Ascending aorta (tissue), 2 donors: ENCODE measurements at regions not wholly inside any gene's neighbourhood (a gene's known extent, or its start where the extent isn't known, plus 50 kb on each side); places are given as distances from the start of the nearest gene placed in this dataset.
A peak's percentile ranks its signal among the peaks of the same experiment; 100 is the strongest.
"Not testable (repeated sequence)": the region's sequence is repeated elsewhere in the genome, so short reads cannot be mapped to it uniquely, and the experiment has no call there.

Source experiments
- DNase-seq, 2 donors: peaks; one replicate each; pipeline ENCODE4 v3.0.0-alpha.2; 2019; ENCODE audit warnings: low spot score in 2 of 2
- H3K27ac ChIP-seq, 2 donors: fragments of 200-600 bp; sonication (generic); one replicate each; pipeline ENCODE4 v1.5.1; 2016 to 2017; ENCODE audit warnings: mild to moderate bottlenecking in 1 of 2
- H3K27me3 ChIP-seq: fragments of 200-600 bp; sonication (generic); one replicate; pipeline ENCODE4 v1.5.1; 2017
- H3K36me3 ChIP-seq, 2 donors: fragments of 200-600 bp; sonication (generic); one replicate each; pipeline ENCODE4 v1.5.1; 2016
- H3K4me1 ChIP-seq, 2 donors: fragments of 200-600 bp; sonication (generic); one replicate each; pipeline ENCODE4 v1.5.1; 2016 to 2017; ENCODE audit warnings: mild to moderate bottlenecking in 1 of 2
- H3K4me3 ChIP-seq, 2 donors: fragments of 200-600 bp; sonication (generic); one replicate each; pipeline ENCODE4 v1.5.1; 2016 to 2017; ENCODE audit warnings: mild to moderate bottlenecking in 1 of 2
- H3K9me3 ChIP-seq, 2 donors: fragments of 200-600 bp; sonication (generic); one replicate each; pipeline ENCODE4 v1.5.1; 2016
- intact Hi-C: fragments of 100-400 bp; cut with DNase I; formaldehyde crosslinking; loops from one replicate; pipeline ENCODE4 v1.15.1; 2023
- TF ChIP-seq, protein P1 (sequence below), 3 experiments: fragments of 200-600 bp in 2 of 3; fragments of 450-650 bp in 1 of 3; sonication (generic) in 2 of 3; IDR thresholded peaks; one replicate each; pipeline ENCODE4 v1.5.1; 2016 to 2019; ENCODE audit warnings: antibody characterized with exemption in 3 of 3, mild to moderate bottlenecking in 1 of 3, moderate library complexity in 1 of 3

DNA sequence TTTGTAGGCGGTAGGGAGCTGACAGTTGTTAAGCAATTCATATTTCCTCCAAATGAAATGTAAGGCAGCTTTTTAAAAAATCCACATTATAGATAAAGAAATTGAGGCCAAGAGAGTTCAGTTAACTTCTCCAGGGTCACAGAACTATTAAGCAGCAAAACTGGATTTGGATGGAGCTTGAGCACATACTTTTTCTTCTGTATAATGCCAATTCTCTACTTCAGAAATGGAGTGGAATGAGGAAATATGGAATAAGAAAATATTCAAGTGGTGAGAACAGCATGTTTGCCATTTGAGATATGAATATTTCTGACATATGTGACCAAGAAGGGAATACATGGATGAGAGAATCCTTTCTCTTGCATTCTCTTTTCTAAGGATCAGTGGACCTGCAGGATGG lies 233.1 kb downstream of the FOXG1 start:
- H3K27me3 ChIP-seq = no peaks in the 10 kb centered on the region
- no peak overlapping the region for H3K4me3 ChIP-seq
- no peak overlapping the region for H3K27ac ChIP-seq
- TF ChIP-seq, protein P1, sequence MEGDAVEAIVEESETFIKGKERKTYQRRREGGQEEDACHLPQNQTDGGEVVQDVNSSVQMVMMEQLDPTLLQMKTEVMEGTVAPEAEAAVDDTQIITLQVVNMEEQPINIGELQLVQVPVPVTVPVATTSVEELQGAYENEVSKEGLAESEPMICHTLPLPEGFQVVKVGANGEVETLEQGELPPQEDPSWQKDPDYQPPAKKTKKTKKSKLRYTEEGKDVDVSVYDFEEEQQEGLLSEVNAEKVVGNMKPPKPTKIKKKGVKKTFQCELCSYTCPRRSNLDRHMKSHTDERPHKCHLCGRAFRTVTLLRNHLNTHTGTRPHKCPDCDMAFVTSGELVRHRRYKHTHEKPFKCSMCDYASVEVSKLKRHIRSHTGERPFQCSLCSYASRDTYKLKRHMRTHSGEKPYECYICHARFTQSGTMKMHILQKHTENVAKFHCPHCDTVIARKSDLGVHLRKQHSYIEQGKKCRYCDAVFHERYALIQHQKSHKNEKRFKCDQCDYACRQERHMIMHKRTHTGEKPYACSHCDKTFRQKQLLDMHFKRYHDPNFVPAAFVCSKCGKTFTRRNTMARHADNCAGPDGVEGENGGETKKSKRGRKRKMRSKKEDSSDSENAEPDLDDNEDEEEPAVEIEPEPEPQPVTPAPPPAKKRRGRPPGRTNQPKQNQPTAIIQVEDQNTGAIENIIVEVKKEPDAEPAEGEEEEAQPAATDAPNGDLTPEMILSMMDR (IDR thresholded peaks at IDR 0.05) = no peak
- no peak for DNase-seq
- intact Hi-C loops = no loop called here
- no peaks in the 10 kb centered on the region for H3K4me1 ChIP-seq
- H3K36me3 ChIP-seq = no peaks in the 10 kb centered on the region
- no peaks in the 10 kb centered on the region for H3K9me3 ChIP-seq

DNA sequence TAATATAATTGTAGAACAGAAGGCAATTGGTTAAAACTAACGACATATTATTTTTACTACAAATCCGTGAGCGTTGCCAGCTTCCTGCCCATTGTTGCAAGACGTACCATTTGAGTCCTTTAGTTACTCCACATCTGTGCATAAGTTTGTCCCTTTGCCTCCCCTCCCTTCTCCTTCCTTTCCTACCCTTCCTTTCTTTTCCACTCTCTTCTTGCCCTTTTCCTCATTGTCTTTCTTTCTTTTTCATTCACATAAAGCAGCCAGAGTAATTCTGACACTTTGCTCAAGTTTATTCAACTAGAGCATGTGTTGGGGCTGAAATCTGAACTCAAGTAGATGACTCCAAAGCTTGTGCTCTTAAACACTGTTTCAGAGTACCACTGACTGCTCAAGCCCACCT lies 239.1 kb downstream of the FOXG1 start:
- intact Hi-C loops = no loop called here
- Histone ChIP-seq H3K9me3 (no peaks in the 10 kb centered on the region), H3K27ac (no peak overlapping the region), H3K4me1 (no peaks in the 10 kb centered on the region), H3K4me3 (no peak overlapping the region), H3K27me3 (no peaks in the 10 kb centered on the region), H3K36me3 (no peaks in the 10 kb centered on the region)
- DNase-seq = no peak
- TF ChIP-seq, protein P1 (IDR thresholded peaks at IDR 0.05) = no peak

GRCh38 chr14:29007990-29008389 lies 241.4 kb downstream of the FOXG1 start:
- intact Hi-C loops = no loop called here
- H3K36me3 ChIP-seq = no peaks in the 10 kb centered on the region
- H3K27me3 ChIP-seq = no peaks in the 10 kb centered on the region
- H3K27ac ChIP-seq = no peak overlapping the region
- no peaks in the 10 kb centered on the region for H3K9me3 ChIP-seq
- no peak for DNase-seq
- no peak overlapping the region for H3K4me3 ChIP-seq
- H3K4me1 ChIP-seq = no peaks in the 10 kb centered on the region
- TF ChIP-seq, protein P1 (IDR thresholded peaks at IDR 0.05) = no peak

DNA sequence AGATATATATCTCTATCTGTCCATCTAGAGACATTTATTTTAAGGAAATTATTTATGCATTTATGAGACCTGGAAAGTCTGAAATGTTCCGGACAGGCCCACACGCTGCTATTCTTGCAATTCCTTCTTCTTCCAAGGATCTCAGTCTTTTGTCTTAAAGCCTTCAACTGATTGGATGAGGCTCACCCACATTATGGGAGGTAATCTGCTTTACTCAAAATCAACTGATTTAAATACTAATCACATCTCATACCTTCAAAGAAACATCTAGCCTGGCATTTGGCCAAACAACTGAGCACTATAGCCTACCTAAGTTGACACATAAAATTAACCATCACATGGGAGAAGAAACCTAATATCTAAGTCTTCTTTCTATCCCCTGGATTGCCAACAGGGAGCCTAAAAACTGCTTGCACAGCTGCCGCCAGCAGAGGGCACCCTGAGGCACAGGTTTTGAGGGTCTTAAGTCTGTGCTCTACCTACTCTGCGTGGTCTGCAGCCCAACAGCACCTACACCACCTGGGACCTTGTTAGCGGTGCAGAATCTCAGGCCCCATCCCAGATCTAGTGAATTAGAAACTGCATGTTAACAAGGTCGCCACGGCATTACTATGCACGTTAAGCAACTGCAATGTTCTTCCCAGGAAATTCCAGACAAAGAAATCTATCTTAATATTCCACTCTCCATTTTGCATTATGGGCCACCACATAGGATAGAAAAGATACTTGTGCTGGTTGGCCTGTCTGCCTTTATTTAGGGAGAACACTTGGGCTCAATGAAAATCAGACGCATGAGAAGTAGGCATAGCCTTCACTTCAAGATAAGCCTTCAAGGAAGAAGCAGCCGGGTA lies 249.7 kb downstream of the FOXG1 start:
- Histone ChIP-seq H3K4me3 (no peak overlapping the region), H3K36me3 (no peaks in the 10 kb centered on the region), H3K9me3 (no peaks in the 10 kb centered on the region), H3K27ac (no peak overlapping the region), H3K27me3 (no peaks in the 10 kb centered on the region), H3K4me1 (no peaks in the 10 kb centered on the region)
- DNase-seq = no peak
- TF ChIP-seq, protein P1 (IDR thresholded peaks at IDR 0.05) = peak in 1 of 3 experiments; percentile 4
- intact Hi-C loops = no loop called here

GRCh38 chr14:29023505-29023904 lies 256.9 kb downstream of the FOXG1 start:
- H3K9me3 ChIP-seq, H3K36me3 ChIP-seq, DNase-seq, H3K27ac ChIP-seq, intact Hi-C loops, H3K27me3 ChIP-seq, H3K4me1 ChIP-seq, H3K4me3 ChIP-seq: not testable (repeated sequence)

DNA sequence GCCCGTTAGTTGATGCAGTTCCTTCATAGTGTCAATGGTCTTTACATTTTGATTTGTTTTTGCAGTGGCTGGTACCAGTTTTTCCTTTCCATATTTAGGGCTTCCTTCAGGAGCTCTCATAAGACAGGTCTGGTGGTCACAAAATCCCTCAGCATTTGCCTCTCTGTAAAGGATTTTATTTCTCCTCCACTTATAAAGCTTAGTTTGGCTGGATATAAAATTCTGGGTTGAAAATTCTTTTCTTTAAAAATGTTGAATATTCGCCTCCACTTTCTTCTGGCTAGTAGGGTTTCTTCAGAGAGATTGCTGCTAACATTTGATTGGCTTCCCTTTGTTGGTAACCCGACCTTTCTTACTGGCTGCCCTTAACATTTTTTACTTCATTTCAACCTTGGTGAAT lies 260.9 kb downstream of the FOXG1 start:
- H3K27ac ChIP-seq, H3K4me1 ChIP-seq, H3K36me3 ChIP-seq, DNase-seq, H3K9me3 ChIP-seq, H3K27me3 ChIP-seq, intact Hi-C loops, H3K4me3 ChIP-seq: not testable (repeated sequence)

DNA sequence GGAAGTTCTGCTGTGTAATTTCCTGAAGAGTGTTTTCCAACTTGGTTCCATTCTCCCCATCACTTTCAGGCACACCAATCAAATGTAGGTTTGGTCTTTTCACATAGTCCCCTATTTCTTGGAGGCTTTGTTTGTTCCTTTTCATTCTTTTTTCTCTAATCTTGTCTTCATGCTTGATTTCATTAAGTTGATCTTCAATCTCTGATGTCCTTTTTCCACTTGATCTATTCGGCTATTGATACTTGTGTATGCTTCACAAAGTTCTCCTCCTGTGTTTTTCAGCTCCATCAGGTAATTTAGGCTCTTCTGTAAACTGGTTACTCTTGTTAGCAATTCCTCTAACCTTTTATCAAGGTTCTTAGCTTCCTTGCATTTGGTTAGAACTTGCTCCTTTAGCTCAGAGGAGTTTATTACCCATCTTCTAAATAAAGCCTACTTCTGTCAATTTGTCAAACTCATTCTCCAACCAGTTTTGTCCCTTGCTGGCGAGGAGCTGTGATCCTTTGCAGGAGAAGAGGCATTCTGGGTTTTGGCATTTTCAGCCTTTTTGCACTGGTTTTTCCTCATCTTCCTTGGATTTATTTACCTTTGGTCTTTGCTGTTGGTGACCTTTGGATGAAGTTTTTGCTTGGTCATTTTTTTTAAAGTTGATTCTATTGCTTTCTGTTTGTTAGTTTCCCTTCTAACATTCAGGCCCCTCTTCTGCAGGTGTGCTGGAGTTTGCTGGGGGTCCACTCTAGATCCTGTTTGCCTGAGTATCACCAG lies 261.5 kb downstream of the FOXG1 start:
- not testable (repeated sequence) for DNase-seq

More for the DNA sequence above, 261.5 kb downstream of the FOXG1 start:
- H3K36me3 ChIP-seq, H3K4me3 ChIP-seq, H3K9me3 ChIP-seq, intact Hi-C loops, H3K27me3 ChIP-seq, H3K27ac ChIP-seq, H3K4me1 ChIP-seq: not testable (repeated sequence)
